ENCODE measurements at regions not wholly inside any gene's neighbourhood (a gene's known extent, or its start where the extent isn't known, plus 50 kb on each side); places are given as distances from the start of the nearest gene placed in this dataset.

GRCh38 chr14:62213516-62213915 is 451.3 kb downstream of the SNAPC1 start:
- TF ChIP-seq CTCF (IDR thresholded peaks at IDR 0.05; ENCODE audit: low read depth, low read length) = no peak
- H3K4me3 ChIP-seq (ENCODE audit: low read depth, low read length) = no peak overlapping the region

- TF ChIP-seq CTCF (IDR thresholded peaks at IDR 0.05; ENCODE audit: low read depth, low read length) = no peak
- no peak overlapping the region for H3K4me3 ChIP-seq (ENCODE audit: low read depth, low read length)
Measured at GRCh38 chr14:62216121-62216520, 453.9 kb downstream of the SNAPC1 start.

- no peak overlapping the region for H3K4me3 ChIP-seq (ENCODE audit: low read depth, low read length)
- no peak for TF ChIP-seq CTCF (IDR thresholded peaks at IDR 0.05; ENCODE audit: low read depth, low read length)
Measured at GRCh38 chr14:62234849-62235248, 472.6 kb downstream of the SNAPC1 start.

GRCh38 chr14:62244221-62244620 is 482.0 kb downstream of the SNAPC1 start:
- no peak overlapping the region for H3K4me3 ChIP-seq (ENCODE audit: low read depth, low read length)
- no peak for TF ChIP-seq CTCF (IDR thresholded peaks at IDR 0.05; ENCODE audit: low read depth, low read length)

GRCh38 chr14:62247266-62247665 is 485.0 kb downstream of the SNAPC1 start:
- H3K4me3 ChIP-seq (ENCODE audit: low read depth, low read length) = no peak overlapping the region

GRCh38 chr14:62251237-62251636 is 489.0 kb downstream of the SNAPC1 start:
- no peak overlapping the region for H3K4me3 ChIP-seq (ENCODE audit: low read depth, low read length)
- no peak for TF ChIP-seq CTCF (IDR thresholded peaks at IDR 0.05; ENCODE audit: low read depth, low read length)

More at GRCh38 chr14:62247266-62247665, 485.0 kb downstream of the SNAPC1 start:
- TF ChIP-seq CTCF (IDR thresholded peaks at IDR 0.05; ENCODE audit: low read depth, low read length) = no peak

GRCh38 chr14:62253171-62253570 is 491.0 kb downstream of the SNAPC1 start:
- TF ChIP-seq CTCF (IDR thresholded peaks at IDR 0.05; ENCODE audit: low read depth, low read length) = no peak
- H3K4me3 ChIP-seq (ENCODE audit: low read depth, low read length) = no peak overlapping the region
